Neural cell (in vitro differentiated cells): ENCODE measurements at regions not wholly inside any gene's neighbourhood (a gene's known extent, or its start where the extent isn't known, plus 50 kb on each side); places are given as distances from the start of the nearest gene placed in this dataset.

Experiments
- H2AFZ ChIP-seq: fragments of 200-600, 300-800 bp; sonication (generic), shearing (Covaris generic); 2 replicates; pipeline ENCODE4 v1.6.0; 2014; ENCODE audit warnings: low read depth, mild to moderate bottlenecking, antibody characterized with exemption, low read length, moderate library complexity
- H3F3A ChIP-seq: fragments of 200-600 bp; shearing (Covaris generic); 2 replicates; pipeline ENCODE4 v1.6.1; 2016; ENCODE audit warnings: mild to moderate bottlenecking, moderate library complexity, mixed read lengths, antibody characterized with exemption, low read length; ENCODE audit not compliant: insufficient read depth, poor library complexity, severe bottlenecking
- H3K27ac ChIP-seq: fragments of 200-600, 300-800 bp; sonication (generic), shearing (Covaris generic); 2 replicates; pipeline ENCODE4 v1.5.1; 2014; ENCODE audit warnings: mild to moderate bottlenecking, low read length, moderate library complexity
- H3K27me3 ChIP-seq: fragments of 300-800, 200-600 bp; sonication (generic), shearing (Covaris generic); 2 replicates; pipeline ENCODE4 v1.6.0; 2014; ENCODE audit warnings: mild to moderate bottlenecking, low read depth, low read length, moderate library complexity; ENCODE audit not compliant: insufficient read depth
- H3K36me3 ChIP-seq: fragments of 300-800, 200-600 bp; sonication (generic), shearing (Covaris generic); 2 replicates; pipeline ENCODE4 v1.5.1; 2014; ENCODE audit warnings: mild to moderate bottlenecking, antibody characterized with exemption, low read length, moderate library complexity; ENCODE audit not compliant: insufficient read depth
- H3K4me2 ChIP-seq: fragments of 300-800, 200-600 bp; sonication (generic), shearing (Covaris generic); 2 replicates; pipeline ENCODE4 v1.6.0; 2014; ENCODE audit warnings: mild to moderate bottlenecking, low read length
- H3K4me3 ChIP-seq: fragments of 300-800, 200-600 bp; sonication (generic), shearing (Covaris generic); 2 replicates; pipeline ENCODE4 v1.5.1; 2014; ENCODE audit warnings: mild to moderate bottlenecking, low read length, moderate library complexity
- H3K79me2 ChIP-seq: fragments of 200-600 bp; shearing (Covaris generic); replicated peaks from 2 replicates; pipeline ENCODE4 v1.6.0; 2014; ENCODE audit warnings: mild to moderate bottlenecking, low read length, moderate library complexity; ENCODE audit not compliant: insufficient read depth
- H3K9ac ChIP-seq: fragments of 300-800, 200-600 bp; sonication (generic), shearing (Covaris generic); 2 replicates; pipeline ENCODE4 v1.6.1; 2016; ENCODE audit warnings: mild to moderate bottlenecking, low read length, mixed read lengths
- H3K9me2 ChIP-seq: fragments of 200-600 bp; shearing (Covaris generic); 2 replicates; pipeline ENCODE4 v1.6.1; 2016; ENCODE audit warnings: mild to moderate bottlenecking, low read length, mixed read lengths; ENCODE audit not compliant: insufficient read depth
- H3K9me3 ChIP-seq: fragments of 200-600, 300-800 bp; sonication (generic), shearing (Covaris generic); 2 replicates; pipeline ENCODE4 v1.6.1; 2016; ENCODE audit warnings: mild to moderate bottlenecking, mixed run types, low read length, moderate library complexity, mixed read lengths
- H4K20me1 ChIP-seq: fragments of 200-600 bp; shearing (Covaris generic); 2 replicates; pipeline ENCODE4 v1.6.1; 2016; ENCODE audit warnings: mild to moderate bottlenecking, mixed run types; ENCODE audit not compliant: insufficient read depth
- CTCF ChIP-seq: fragments of 450-650 bp; IDR thresholded peaks from 2 replicates; pipeline ENCODE4 v1.5.1; 2014; ENCODE audit warnings: antibody characterized with exemption, mild to moderate bottlenecking, moderate library complexity; ENCODE audit not compliant: poor library complexity, severe bottlenecking
- EP300 ChIP-seq: fragments of 450-650 bp; conservative IDR thresholded peaks from 2 replicates; pipeline ENCODE4 v1.6.1; 2014; ENCODE audit warnings: antibody characterized with exemption, mild to moderate bottlenecking, moderate library complexity; ENCODE audit not compliant: poor library complexity, severe bottlenecking
- EZH2 ChIP-seq: fragments of 200-600, 300-800 bp; shearing (Covaris generic), sonication (generic); IDR thresholded peaks from 2 replicates; pipeline ENCODE4 v1.6.1; 2014; ENCODE audit warnings: antibody characterized with exemption, low read length, borderline replicate concordance, mild to moderate bottlenecking; ENCODE audit not compliant: insufficient read depth, poor library complexity, severe bottlenecking
- MXI1 ChIP-seq: fragments of 450-650 bp; conservative IDR thresholded peaks from 2 replicates; pipeline ENCODE4 v1.6.1; 2014; ENCODE audit warnings: antibody characterized with exemption, mild to moderate bottlenecking; ENCODE audit not compliant: poor library complexity, severe bottlenecking
- POLR2AphosphoS5 ChIP-seq: IDR thresholded peaks from 2 replicates; pipeline ENCODE4 v1.6.1; 2012
- RAD21 ChIP-seq: fragments of 450-650 bp; conservative IDR thresholded peaks from 2 replicates; pipeline ENCODE4 v1.6.1; 2014; ENCODE audit warnings: antibody characterized with exemption, mild to moderate bottlenecking, moderate library complexity
- REST ChIP-seq: IDR thresholded peaks from 2 replicates; pipeline ENCODE4 v1.6.1; 2012; ENCODE audit warnings: borderline replicate concordance
- SMC3 ChIP-seq: fragments of 450-650 bp; conservative IDR thresholded peaks from 2 replicates; pipeline ENCODE4 v1.6.1; 2014; ENCODE audit warnings: antibody characterized with exemption, mild to moderate bottlenecking, moderate library complexity; ENCODE audit not compliant: poor library complexity
- TAF1 ChIP-seq: IDR thresholded peaks from 2 replicates; pipeline ENCODE4 v1.6.1; 2012; ENCODE audit warnings: low read depth

DNA sequence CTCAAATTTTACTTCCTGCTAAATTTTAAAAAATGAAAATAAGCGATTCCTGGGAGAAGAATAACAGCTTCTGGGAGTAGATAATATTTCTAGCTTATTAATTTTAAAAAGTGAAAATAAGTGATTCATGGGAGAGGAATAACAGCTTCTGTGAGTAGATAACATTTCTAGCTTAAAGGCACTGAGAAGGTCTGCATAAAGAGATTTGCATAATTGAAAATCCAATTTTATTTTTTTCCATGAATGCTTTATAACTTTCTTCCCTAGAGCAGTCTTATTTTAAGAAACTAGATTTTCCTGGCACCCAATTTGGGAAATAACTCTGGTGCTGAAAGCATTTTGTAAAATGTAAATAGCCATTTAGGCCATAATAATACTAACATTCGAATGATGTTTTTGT, 65.9 kb upstream of the ASTN2 start:
- H3K9ac ChIP-seq: no peak overlapping the region
- TF ChIP-seq SMC3 (no peak), TAF1 (no peak), CTCF (no peak), EP300 (no peak), MXI1 (no peak), REST (no peak), POLR2AphosphoS5 (no peak), EZH2 (no peak), RAD21 (no peak)

DNA sequence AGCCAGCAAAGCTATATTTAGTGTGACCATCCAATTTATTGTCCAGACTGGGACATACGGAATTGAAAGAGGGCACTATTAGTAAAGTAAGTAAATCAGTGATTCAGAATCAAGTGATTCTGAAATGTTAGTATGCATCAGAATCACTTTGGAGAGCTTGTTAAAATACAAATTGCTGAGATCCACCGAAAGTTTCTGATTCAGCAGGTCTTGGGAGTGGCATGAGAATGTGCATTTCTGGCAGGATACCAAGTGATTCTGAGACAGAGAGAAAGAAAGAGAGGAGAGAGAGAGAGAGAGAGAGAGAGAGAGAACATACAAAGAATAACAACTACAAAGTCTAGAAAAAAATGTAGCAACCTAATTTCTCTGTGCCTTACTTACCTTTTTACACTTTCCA, 65.4 kb upstream of the ASTN2 start:
- H3K27me3 ChIP-seq: no peaks in the 10 kb centered on the region
- H3K9me2 ChIP-seq: no peaks in the 10 kb centered on the region
- no peaks in the 10 kb centered on the region for H4K20me1 ChIP-seq
- no peak overlapping the region for H3K27ac ChIP-seq
- no peaks in the 10 kb centered on the region for H3K79me2 ChIP-seq
- H3K4me3 ChIP-seq: no peak overlapping the region
- TF ChIP-seq TAF1: no peak
- TF ChIP-seq MXI1: no peak
- TF ChIP-seq CTCF: no peak
- no peak for TF ChIP-seq SMC3
- no peak for TF ChIP-seq EP300
- no peak for TF ChIP-seq EZH2
- TF ChIP-seq REST: no peak
- no peak for TF ChIP-seq RAD21
- no peak for TF ChIP-seq POLR2AphosphoS5
- H2AFZ ChIP-seq: no peak overlapping the region
- H3K9ac ChIP-seq: no peak overlapping the region
- no peak overlapping the region for H3K4me2 ChIP-seq
- H3K9me3 ChIP-seq: no peaks in the 10 kb centered on the region
- H3K36me3 ChIP-seq: no peaks in the 10 kb centered on the region
- H3F3A ChIP-seq: no peaks in the 10 kb centered on the region

More for the DNA sequence above, 65.9 kb upstream of the ASTN2 start:
- no peaks in the 10 kb centered on the region for H3K9me3 ChIP-seq
- no peak overlapping the region for H3K4me3 ChIP-seq
- H4K20me1 ChIP-seq: no peaks in the 10 kb centered on the region
- no peak overlapping the region for H3K27ac ChIP-seq
- H3K4me2 ChIP-seq: no peak overlapping the region
- no peaks in the 10 kb centered on the region for H3F3A ChIP-seq
- no peak overlapping the region for H2AFZ ChIP-seq
- no peaks in the 10 kb centered on the region for H3K79me2 ChIP-seq
- no peaks in the 10 kb centered on the region for H3K36me3 ChIP-seq
- no peaks in the 10 kb centered on the region for H3K27me3 ChIP-seq
- no peaks in the 10 kb centered on the region for H3K9me2 ChIP-seq
